ENCODE measurements at regions not wholly inside any gene's neighbourhood (a gene's known extent, or its start where the extent isn't known, plus 50 kb on each side); places are given as distances from the start of the nearest gene placed in this dataset.

DNA sequence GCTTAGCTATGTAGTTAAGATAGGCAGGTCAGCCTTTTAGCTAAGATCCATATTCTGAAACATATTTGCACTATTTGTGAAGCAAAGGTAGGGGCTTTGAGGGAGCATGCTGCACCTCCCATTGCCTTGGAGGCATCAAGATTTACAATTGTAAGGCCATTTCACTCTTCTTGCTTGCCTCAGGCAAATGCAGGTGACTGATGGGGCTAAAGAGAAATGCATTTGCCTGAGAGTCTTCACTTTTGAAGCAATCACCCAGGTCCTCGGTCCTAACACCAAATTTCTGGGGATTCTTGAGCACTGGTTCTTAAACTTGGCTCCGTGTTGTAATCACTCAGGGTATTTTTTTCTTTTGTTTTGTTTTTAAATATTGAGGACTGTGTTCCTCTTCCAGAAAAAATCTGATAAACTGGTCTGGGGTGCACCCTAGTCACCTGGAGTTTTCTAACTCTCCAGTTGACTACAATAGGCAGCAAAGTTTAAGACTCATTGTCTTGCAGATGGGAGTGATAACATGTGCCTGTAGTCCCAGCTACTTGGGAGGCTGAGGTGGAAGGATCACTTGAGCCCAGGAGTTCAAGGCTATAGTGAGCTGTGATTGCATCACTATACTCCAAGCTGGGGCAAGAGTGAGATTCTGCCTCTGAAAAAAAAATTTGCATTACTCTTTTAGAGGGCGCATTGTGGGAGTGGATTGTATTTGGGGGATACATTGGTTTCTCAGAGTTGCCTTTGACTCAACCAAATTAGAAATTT lies 68.1 kb downstream of the EOMES start:
- Histone ChIP-seq H3K4me3 (replicated peaks; ENCODE audit: insufficient read depth, low read length) (no peak overlapping the region), H3K27ac (replicated peaks) (no peak overlapping the region), H3K27me3 (ENCODE audit: insufficient read depth, poor library complexity, severe bottlenecking) (no peaks in the 10 kb centered on the region)
- TF ChIP-seq, protein P1, sequence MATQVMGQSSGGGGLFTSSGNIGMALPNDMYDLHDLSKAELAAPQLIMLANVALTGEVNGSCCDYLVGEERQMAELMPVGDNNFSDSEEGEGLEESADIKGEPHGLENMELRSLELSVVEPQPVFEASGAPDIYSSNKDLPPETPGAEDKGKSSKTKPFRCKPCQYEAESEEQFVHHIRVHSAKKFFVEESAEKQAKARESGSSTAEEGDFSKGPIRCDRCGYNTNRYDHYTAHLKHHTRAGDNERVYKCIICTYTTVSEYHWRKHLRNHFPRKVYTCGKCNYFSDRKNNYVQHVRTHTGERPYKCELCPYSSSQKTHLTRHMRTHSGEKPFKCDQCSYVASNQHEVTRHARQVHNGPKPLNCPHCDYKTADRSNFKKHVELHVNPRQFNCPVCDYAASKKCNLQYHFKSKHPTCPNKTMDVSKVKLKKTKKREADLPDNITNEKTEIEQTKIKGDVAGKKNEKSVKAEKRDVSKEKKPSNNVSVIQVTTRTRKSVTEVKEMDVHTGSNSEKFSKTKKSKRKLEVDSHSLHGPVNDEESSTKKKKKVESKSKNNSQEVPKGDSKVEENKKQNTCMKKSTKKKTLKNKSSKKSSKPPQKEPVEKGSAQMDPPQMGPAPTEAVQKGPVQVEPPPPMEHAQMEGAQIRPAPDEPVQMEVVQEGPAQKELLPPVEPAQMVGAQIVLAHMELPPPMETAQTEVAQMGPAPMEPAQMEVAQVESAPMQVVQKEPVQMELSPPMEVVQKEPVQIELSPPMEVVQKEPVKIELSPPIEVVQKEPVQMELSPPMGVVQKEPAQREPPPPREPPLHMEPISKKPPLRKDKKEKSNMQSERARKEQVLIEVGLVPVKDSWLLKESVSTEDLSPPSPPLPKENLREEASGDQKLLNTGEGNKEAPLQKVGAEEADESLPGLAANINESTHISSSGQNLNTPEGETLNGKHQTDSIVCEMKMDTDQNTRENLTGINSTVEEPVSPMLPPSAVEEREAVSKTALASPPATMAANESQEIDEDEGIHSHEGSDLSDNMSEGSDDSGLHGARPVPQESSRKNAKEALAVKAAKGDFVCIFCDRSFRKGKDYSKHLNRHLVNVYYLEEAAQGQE (IDR thresholded peaks at IDR 0.05; ENCODE audit: insufficient replicate concordance, low read depth): no peak
- no peak for TF ChIP-seq SPI1 (IDR thresholded peaks at IDR 0.05; ENCODE audit: borderline replicate concordance, low read depth)
- no peak for TF ChIP-seq GABPA (IDR thresholded peaks at IDR 0.05; ENCODE audit: low read depth)
- no peak for TF ChIP-seq POLR2AphosphoS5 (IDR thresholded peaks at IDR 0.05; ENCODE audit: low read depth)
- no peak for TF ChIP-seq CTCF (IDR thresholded peaks at IDR 0.05; ENCODE audit: insufficient read depth, low read length)
- DNase-seq (ENCODE audit: low read depth in 1 of 2, low spot score in 1 of 2): no peak

DNA sequence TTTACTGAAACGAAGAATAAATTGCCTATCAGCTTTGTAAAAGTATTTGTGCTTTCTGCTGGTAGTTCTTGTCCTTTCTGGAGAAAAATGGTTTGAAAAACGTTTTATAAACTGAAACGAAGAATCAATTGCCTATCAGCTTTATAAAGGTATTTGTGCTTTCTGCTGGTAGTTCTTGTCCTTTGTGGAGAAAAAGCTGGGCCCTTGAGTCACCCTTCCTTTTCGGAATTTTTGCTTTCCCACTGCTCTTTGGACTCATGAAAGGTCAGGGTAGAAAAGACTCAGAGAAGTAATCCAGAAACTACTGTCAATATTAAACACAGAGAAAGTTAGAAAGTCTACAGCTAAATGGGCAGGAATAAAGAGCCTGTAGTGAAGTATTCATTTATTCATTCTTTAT lies 72.8 kb downstream of the EOMES start:
- Histone ChIP-seq H3K4me3 (replicated peaks; ENCODE audit: insufficient read depth, low read length) (no peak overlapping the region), H3K27me3 (ENCODE audit: insufficient read depth, poor library complexity, severe bottlenecking) (no peaks in the 10 kb centered on the region), H3K27ac (replicated peaks) (no peak overlapping the region)
- no peak for DNase-seq (ENCODE audit: low read depth in 1 of 2, low spot score in 1 of 2)
- TF ChIP-seq, protein P1 (IDR thresholded peaks at IDR 0.05; ENCODE audit: insufficient replicate concordance, low read depth): no peak
- no peak for TF ChIP-seq SPI1 (IDR thresholded peaks at IDR 0.05; ENCODE audit: borderline replicate concordance, low read depth)
- TF ChIP-seq GABPA (IDR thresholded peaks at IDR 0.05; ENCODE audit: low read depth): no peak
- TF ChIP-seq CTCF (IDR thresholded peaks at IDR 0.05; ENCODE audit: insufficient read depth, low read length): no peak
- TF ChIP-seq POLR2AphosphoS5 (IDR thresholded peaks at IDR 0.05; ENCODE audit: low read depth): no peak

GRCh38 chr3:27646896-27647295 lies 75.2 kb downstream of the EOMES start:
- Histone ChIP-seq H3K4me3 (replicated peaks; ENCODE audit: insufficient read depth, low read length) (no peak overlapping the region), H3K27ac (replicated peaks) (no peak overlapping the region), H3K27me3 (ENCODE audit: insufficient read depth, poor library complexity, severe bottlenecking) (no peaks in the 10 kb centered on the region)
- TF ChIP-seq, protein P1 (IDR thresholded peaks at IDR 0.05; ENCODE audit: insufficient replicate concordance, low read depth): no peak
- TF ChIP-seq CTCF (IDR thresholded peaks at IDR 0.05; ENCODE audit: insufficient read depth, low read length) (no peak), GABPA (IDR thresholded peaks at IDR 0.05; ENCODE audit: low read depth) (no peak), POLR2AphosphoS5 (IDR thresholded peaks at IDR 0.05; ENCODE audit: low read depth) (no peak), SPI1 (IDR thresholded peaks at IDR 0.05; ENCODE audit: borderline replicate concordance, low read depth) (no peak)
- DNase-seq (ENCODE audit: low read depth in 1 of 2, low spot score in 1 of 2): no peak
